ENCODE measurements at regions not wholly inside any gene's neighbourhood (a gene's known extent, or its start where the extent isn't known, plus 50 kb on each side); places are given as distances from the start of the nearest gene placed in this dataset.

DNA sequence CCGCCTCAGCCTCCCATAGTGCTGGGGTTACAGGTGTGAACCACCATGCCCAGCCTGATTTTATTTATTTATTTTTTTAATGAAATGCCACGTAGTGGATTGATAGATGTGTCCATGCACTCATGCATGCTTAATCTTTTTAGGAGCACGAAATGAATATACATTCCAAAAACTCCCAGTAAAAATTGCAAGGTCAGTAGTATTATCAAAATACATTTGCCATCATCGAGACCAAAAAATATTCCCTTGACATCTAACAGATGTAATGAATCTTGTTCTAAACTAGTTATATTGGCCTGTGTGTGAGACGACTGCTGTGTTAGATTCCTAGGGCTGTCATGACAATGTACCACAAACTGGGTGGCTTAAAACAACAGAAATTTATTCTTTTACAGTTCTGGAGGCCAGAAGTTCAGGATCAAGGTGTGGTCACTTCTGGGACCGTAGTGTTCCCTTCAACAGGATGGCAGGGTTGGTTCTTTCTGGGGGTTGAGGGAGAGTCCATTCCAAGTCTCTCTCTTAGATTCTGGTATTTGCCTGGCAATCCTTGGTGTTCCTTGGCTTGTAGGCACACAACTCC, 56.1 kb upstream of the UBL3 start:
- DNase-seq (ENCODE audit: extremely low spot score, unreplicated experiment) = no peak
- H3K4me1 Mint-ChIP-seq (ENCODE audit: unreplicated experiment) = peaks cover 48% of the 10 kb centered on the region

DNA sequence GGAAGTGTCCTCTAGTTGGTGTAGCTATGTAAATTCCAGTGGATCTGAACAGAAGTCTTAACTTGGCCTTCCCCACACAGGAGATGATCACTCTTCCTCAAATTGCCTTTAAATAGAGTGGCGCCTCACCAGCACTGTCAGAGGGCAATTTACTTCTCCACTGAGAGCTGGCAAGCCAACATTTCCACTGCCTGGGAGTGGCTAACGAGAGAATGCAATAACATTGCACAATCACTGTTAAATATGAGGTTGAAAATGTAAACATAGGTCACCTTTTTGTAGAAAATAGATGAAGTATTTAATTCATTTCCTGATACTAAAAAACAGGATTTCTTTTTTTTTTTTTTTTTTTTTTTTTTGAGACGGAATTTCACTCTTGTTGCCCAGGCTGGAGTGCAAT, 55.4 kb upstream of the UBL3 start:
- Mint-ChIP-seq H3K9me3 (ENCODE audit: unreplicated experiment) (peaks cover 4% of the 10 kb centered on the region), H3K4me3 (ENCODE audit: unreplicated experiment) (no peak overlapping the region), H3K27ac (ENCODE audit: unreplicated experiment) (no peak overlapping the region), H3K4me1 (ENCODE audit: unreplicated experiment) (peaks cover 48% of the 10 kb centered on the region), H3K27me3 (ENCODE audit: unreplicated experiment) (no peaks in the 10 kb centered on the region), H3K36me3 (ENCODE audit: unreplicated experiment) (no peaks in the 10 kb centered on the region)
- TF ChIP-seq, protein P1, sequence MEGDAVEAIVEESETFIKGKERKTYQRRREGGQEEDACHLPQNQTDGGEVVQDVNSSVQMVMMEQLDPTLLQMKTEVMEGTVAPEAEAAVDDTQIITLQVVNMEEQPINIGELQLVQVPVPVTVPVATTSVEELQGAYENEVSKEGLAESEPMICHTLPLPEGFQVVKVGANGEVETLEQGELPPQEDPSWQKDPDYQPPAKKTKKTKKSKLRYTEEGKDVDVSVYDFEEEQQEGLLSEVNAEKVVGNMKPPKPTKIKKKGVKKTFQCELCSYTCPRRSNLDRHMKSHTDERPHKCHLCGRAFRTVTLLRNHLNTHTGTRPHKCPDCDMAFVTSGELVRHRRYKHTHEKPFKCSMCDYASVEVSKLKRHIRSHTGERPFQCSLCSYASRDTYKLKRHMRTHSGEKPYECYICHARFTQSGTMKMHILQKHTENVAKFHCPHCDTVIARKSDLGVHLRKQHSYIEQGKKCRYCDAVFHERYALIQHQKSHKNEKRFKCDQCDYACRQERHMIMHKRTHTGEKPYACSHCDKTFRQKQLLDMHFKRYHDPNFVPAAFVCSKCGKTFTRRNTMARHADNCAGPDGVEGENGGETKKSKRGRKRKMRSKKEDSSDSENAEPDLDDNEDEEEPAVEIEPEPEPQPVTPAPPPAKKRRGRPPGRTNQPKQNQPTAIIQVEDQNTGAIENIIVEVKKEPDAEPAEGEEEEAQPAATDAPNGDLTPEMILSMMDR (IDR thresholded peaks at IDR 0.05) = no peak
- peak; percentile 34 for DNase-seq (ENCODE audit: extremely low spot score, unreplicated experiment)

More for the DNA sequence above, 56.1 kb upstream of the UBL3 start:
- H3K4me3 Mint-ChIP-seq (ENCODE audit: unreplicated experiment) = no peak overlapping the region
- H3K36me3 Mint-ChIP-seq (ENCODE audit: unreplicated experiment) = no peaks in the 10 kb centered on the region
- no peaks in the 10 kb centered on the region for H3K27me3 Mint-ChIP-seq (ENCODE audit: unreplicated experiment)
- H3K27ac Mint-ChIP-seq (ENCODE audit: unreplicated experiment) = no peak overlapping the region
- H3K9me3 Mint-ChIP-seq (ENCODE audit: unreplicated experiment) = no peaks in the 10 kb centered on the region
- TF ChIP-seq, protein P1 (IDR thresholded peaks at IDR 0.05) = no peak

DNA sequence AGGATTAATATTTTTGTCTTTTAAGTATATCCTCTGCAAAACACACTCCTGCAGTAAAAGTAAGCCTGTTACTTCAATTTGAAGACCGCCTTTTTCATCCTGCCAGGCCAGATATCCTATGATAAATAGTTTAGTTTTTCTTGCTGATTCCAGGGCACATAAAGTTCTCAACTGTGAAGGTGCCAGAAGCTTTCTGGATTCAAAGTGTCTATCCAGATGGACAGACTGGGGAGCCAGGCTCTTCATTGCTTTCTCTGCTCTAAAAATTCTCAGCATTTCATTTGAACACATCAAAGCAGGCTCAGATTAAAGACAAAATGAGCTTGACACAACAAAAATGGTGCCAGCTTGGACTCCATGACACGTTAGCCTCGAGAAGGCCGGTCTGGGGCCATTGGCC, 53.6 kb upstream of the UBL3 start:
- TF ChIP-seq, protein P1 (IDR thresholded peaks at IDR 0.05) = no peak
- no peak for DNase-seq (ENCODE audit: extremely low spot score, unreplicated experiment)
- Mint-ChIP-seq H3K4me3 (ENCODE audit: unreplicated experiment) (no peak overlapping the region), H3K27ac (ENCODE audit: unreplicated experiment) (no peak overlapping the region), H3K9me3 (ENCODE audit: unreplicated experiment) (peaks cover 16% of the 10 kb centered on the region), H3K4me1 (ENCODE audit: unreplicated experiment) (peaks cover 34% of the 10 kb centered on the region), H3K36me3 (ENCODE audit: unreplicated experiment) (no peaks in the 10 kb centered on the region), H3K27me3 (ENCODE audit: unreplicated experiment) (peaks cover 5% of the 10 kb centered on the region)

DNA sequence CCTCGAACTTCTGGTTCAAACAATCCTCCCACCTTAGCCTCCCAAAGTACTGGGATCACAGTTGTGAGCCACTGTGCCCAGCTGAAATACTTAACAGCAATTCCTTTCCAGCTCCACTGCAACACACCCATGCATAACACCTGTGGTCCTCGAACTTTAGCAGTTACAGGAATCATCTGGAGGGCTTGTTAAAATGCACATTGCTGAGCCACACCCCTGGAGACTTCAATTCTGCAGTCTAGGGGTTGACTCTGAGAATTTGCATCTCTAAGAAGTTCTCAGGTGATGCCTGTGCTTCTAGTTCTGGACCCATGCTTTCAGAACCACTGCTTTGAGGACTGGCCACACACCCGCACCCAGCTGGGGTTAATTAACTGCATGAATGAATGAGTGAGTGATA, 53.1 kb upstream of the UBL3 start:
- no peak for DNase-seq (ENCODE audit: extremely low spot score, unreplicated experiment)
- Mint-ChIP-seq H3K4me3 (ENCODE audit: unreplicated experiment) (no peak overlapping the region), H3K27ac (ENCODE audit: unreplicated experiment) (no peak overlapping the region), H3K36me3 (ENCODE audit: unreplicated experiment) (no peaks in the 10 kb centered on the region), H3K9me3 (ENCODE audit: unreplicated experiment) (peaks cover 16% of the 10 kb centered on the region), H3K4me1 (ENCODE audit: unreplicated experiment) (peaks cover 33% of the 10 kb centered on the region), H3K27me3 (ENCODE audit: unreplicated experiment) (peaks cover 5% of the 10 kb centered on the region)
- TF ChIP-seq, protein P1 (IDR thresholded peaks at IDR 0.05) = no peak

DNA sequence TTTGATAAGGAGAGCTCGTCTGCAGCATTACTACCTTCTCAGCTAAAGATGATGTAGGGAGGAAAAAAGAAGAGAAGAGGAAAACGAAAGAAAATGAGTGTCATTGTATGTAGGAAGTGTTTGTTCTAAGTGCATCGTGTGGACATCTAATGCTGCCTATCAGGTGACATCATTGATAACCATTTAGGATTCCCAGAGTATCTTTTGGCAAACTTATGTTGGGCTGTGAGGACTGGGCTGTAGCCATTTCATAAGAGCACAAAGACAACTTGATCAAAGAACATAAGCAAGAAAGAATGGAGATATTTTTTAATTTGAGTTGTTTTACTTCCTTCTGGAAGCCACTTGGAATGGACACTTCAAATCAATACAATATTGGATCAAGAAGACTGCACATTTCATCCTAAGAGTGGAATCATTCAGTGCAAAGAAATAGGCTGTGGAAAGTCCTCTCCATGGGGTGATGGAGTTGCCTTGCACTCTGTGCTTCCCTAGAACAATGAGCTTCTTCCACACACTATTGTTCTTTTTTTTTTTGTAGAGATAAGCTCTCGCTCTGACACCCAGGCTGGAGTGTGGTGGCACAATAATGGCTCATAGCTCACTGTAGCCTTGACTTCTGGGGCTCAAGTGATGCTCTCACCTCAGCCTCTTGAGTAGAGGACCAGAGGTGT, 52.4 kb upstream of the UBL3 start:
- DNase-seq (ENCODE audit: extremely low spot score, unreplicated experiment) = no peak
- TF ChIP-seq, protein P1 (IDR thresholded peaks at IDR 0.05) = no peak
- peaks cover 16% of the 10 kb centered on the region for H3K9me3 Mint-ChIP-seq (ENCODE audit: unreplicated experiment)
- peak overlapping the region; percentile 89 for H3K27ac Mint-ChIP-seq (ENCODE audit: unreplicated experiment)
- peaks cover 5% of the 10 kb centered on the region for H3K27me3 Mint-ChIP-seq (ENCODE audit: unreplicated experiment)
- no peaks in the 10 kb centered on the region for H3K36me3 Mint-ChIP-seq (ENCODE audit: unreplicated experiment)
- H3K4me3 Mint-ChIP-seq (ENCODE audit: unreplicated experiment) = peak overlapping the region; percentile 64
- peaks cover 25% of the 10 kb centered on the region for H3K4me1 Mint-ChIP-seq (ENCODE audit: unreplicated experiment)

All from osteocyte (in vitro differentiated cells).